ENCODE measurements at regions not wholly inside any gene's neighbourhood (a gene's known extent, or its start where the extent isn't known, plus 50 kb on each side); places are given as distances from the start of the nearest gene placed in this dataset.

GRCh38 chr1:72579629-72580028 is 297.3 kb upstream of the NEGR1 start:
- no peak overlapping the region for H3K4me3 Mint-ChIP-seq
- DNase-seq (no peak), ATAC-seq (no peak)
- H3K27ac Mint-ChIP-seq, result no peak overlapping the region
- intact Hi-C loops (cut with micrococcal nuclease), result no loop called here
- ChIA-PET POLR2A (no interaction called here), CTCF (no interaction called here)
- no peak overlapping the region for H3K27ac ChIP-seq (ENCODE audit: low read depth, low read length)
- no peaks in the 10 kb centered on the region for H3K4me1 ChIP-seq (ENCODE audit: control insufficient read depth in 2 of 2, insufficient read depth in 2 of 2, low read length in 2 of 2)
- no peaks in the 10 kb centered on the region for H3K36me3 ChIP-seq (ENCODE audit: control insufficient read depth in 2 of 3, insufficient read depth in 3 of 3, low read length in 3 of 3)
- H3K4me1 Mint-ChIP-seq, result no peaks in the 10 kb centered on the region
- no peaks in the 10 kb centered on the region for H3K9me3 ChIP-seq (ENCODE audit: control insufficient read depth in 2 of 3, low read length in 3 of 3)
- no peaks in the 10 kb centered on the region for H3K36me3 Mint-ChIP-seq
- H3K9me3 Mint-ChIP-seq, result peaks cover 0 to 10% (median 0%) of the 10 kb centered on the region in 11 donors
- no peaks in the 10 kb centered on the region for H3K27me3 Mint-ChIP-seq
- no peaks in the 10 kb centered on the region for H3K27me3 ChIP-seq (ENCODE audit: control insufficient read depth in 2 of 2, insufficient read depth in 2 of 2, low read length in 2 of 2)
- H3K4me3 ChIP-seq (ENCODE audit: low read length), result no peak overlapping the region

- H3K27me3 ChIP-seq (ENCODE audit: control insufficient read depth in 2 of 2, insufficient read depth in 2 of 2, low read length in 2 of 2), result no peaks in the 10 kb centered on the region
- DNase-seq (no peak), ATAC-seq (no peak)
- H3K27ac ChIP-seq (ENCODE audit: low read depth, low read length), result no peak overlapping the region
- intact Hi-C loops (cut with micrococcal nuclease), result no loop called here
- ChIA-PET CTCF (no interaction called here), POLR2A (no interaction called here)
- no peaks in the 10 kb centered on the region for H3K9me3 ChIP-seq (ENCODE audit: control insufficient read depth in 2 of 3, low read length in 3 of 3)
- Mint-ChIP-seq H3K4me3 (no peak overlapping the region), H3K27me3 (no peaks in the 10 kb centered on the region), H3K9me3 (peaks cover 0 to 13% (median 2%) of the 10 kb centered on the region in 11 donors), H3K27ac (no peak overlapping the region), H3K36me3 (no peaks in the 10 kb centered on the region), H3K4me1 (no peaks in the 10 kb centered on the region)
- no peaks in the 10 kb centered on the region for H3K36me3 ChIP-seq (ENCODE audit: control insufficient read depth in 2 of 3, insufficient read depth in 3 of 3, low read length in 3 of 3)
- H3K4me1 ChIP-seq (ENCODE audit: control insufficient read depth in 2 of 2, insufficient read depth in 2 of 2, low read length in 2 of 2), result no peaks in the 10 kb centered on the region
- H3K4me3 ChIP-seq (ENCODE audit: low read length), result no peak overlapping the region
Measured at GRCh38 chr1:72570815-72571214, 288.5 kb upstream of the NEGR1 start.

GRCh38 chr1:72568113-72568512 is 285.8 kb upstream of the NEGR1 start:
- Mint-ChIP-seq H3K4me3 (no peak overlapping the region), H3K9me3 (peaks cover 0 to 8% (median 0%) of the 10 kb centered on the region in 11 donors), H3K36me3 (no peaks in the 10 kb centered on the region), H3K27me3 (no peaks in the 10 kb centered on the region), H3K4me1 (no peaks in the 10 kb centered on the region), H3K27ac (no peak overlapping the region)
- Histone ChIP-seq H3K27ac (ENCODE audit: low read depth, low read length) (no peak overlapping the region), H3K4me1 (ENCODE audit: control insufficient read depth in 2 of 2, insufficient read depth in 2 of 2, low read length in 2 of 2) (no peaks in the 10 kb centered on the region), H3K9me3 (ENCODE audit: control insufficient read depth in 2 of 3, low read length in 3 of 3) (no peaks in the 10 kb centered on the region), H3K4me3 (ENCODE audit: low read length) (no peak overlapping the region), H3K36me3 (ENCODE audit: control insufficient read depth in 2 of 3, insufficient read depth in 3 of 3, low read length in 3 of 3) (no peaks in the 10 kb centered on the region), H3K27me3 (ENCODE audit: control insufficient read depth in 2 of 2, insufficient read depth in 2 of 2, low read length in 2 of 2) (no peaks in the 10 kb centered on the region)
- DNase-seq, result no peak
- no peak for ATAC-seq
- ChIA-PET POLR2A (no interaction called here), CTCF (no interaction called here)
- intact Hi-C loops (cut with micrococcal nuclease), result no loop called here

GRCh38 chr1:72567521-72567920 is 285.2 kb upstream of the NEGR1 start:
- no peaks in the 10 kb centered on the region for H3K4me1 Mint-ChIP-seq
- no peak overlapping the region for H3K4me3 Mint-ChIP-seq
- Histone ChIP-seq H3K36me3 (ENCODE audit: control insufficient read depth in 2 of 3, insufficient read depth in 3 of 3, low read length in 3 of 3) (no peaks in the 10 kb centered on the region), H3K4me3 (ENCODE audit: low read length) (no peak overlapping the region), H3K27ac (ENCODE audit: low read depth, low read length) (no peak overlapping the region), H3K27me3 (ENCODE audit: control insufficient read depth in 2 of 2, insufficient read depth in 2 of 2, low read length in 2 of 2) (no peaks in the 10 kb centered on the region), H3K9me3 (ENCODE audit: control insufficient read depth in 2 of 3, low read length in 3 of 3) (no peaks in the 10 kb centered on the region), H3K4me1 (ENCODE audit: control insufficient read depth in 2 of 2, insufficient read depth in 2 of 2, low read length in 2 of 2) (no peaks in the 10 kb centered on the region)
- H3K27ac Mint-ChIP-seq, result no peak overlapping the region
- POLR2A ChIA-PET, result no interaction called here
- H3K36me3 Mint-ChIP-seq, result no peaks in the 10 kb centered on the region
- no peaks in the 10 kb centered on the region for H3K27me3 Mint-ChIP-seq
- H3K9me3 Mint-ChIP-seq, result peaks cover 0 to 8% (median 0%) of the 10 kb centered on the region in 11 donors
- intact Hi-C loops (cut with micrococcal nuclease), result no loop called here
- no peak for ATAC-seq
- DNase-seq, result no peak
- CTCF ChIA-PET, result no interaction called here

DNA sequence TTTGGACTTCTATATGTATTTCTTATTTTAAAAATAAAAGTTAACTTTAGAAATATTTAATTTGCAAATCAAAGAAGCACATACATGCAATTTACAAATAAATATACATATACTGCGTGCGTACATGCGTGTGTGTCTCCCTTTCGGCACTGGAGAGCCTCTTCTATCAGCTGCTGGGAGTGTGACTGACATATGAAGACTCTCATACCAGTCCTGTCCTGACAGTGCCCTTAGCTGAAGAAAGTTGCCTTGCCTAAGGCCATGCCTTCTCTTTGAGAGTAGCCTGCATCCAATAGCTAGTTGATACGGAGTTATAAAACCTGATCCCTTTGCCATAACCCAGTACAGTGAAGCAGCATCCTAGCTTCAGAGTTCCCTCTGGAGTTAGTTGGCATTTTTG is 282.4 kb upstream of the NEGR1 start:
- POLR2A ChIA-PET, result no interaction called here
- H3K36me3 ChIP-seq (ENCODE audit: control insufficient read depth in 2 of 3, insufficient read depth in 3 of 3, low read length in 3 of 3), result no peaks in the 10 kb centered on the region
- Mint-ChIP-seq H3K4me1 (no peaks in the 10 kb centered on the region), H3K4me3 (no peak overlapping the region), H3K27me3 (no peaks in the 10 kb centered on the region), H3K36me3 (no peaks in the 10 kb centered on the region), H3K9me3 (peaks cover 0 to 4% (median 0%) of the 10 kb centered on the region in 11 donors), H3K27ac (no peak overlapping the region)
- DNase-seq (no peak), ATAC-seq (no peak)
- H3K27me3 ChIP-seq (ENCODE audit: control insufficient read depth in 2 of 2, insufficient read depth in 2 of 2, low read length in 2 of 2), result no peaks in the 10 kb centered on the region
- no peak overlapping the region for H3K4me3 ChIP-seq (ENCODE audit: low read length)
- intact Hi-C loops (cut with micrococcal nuclease), result no loop called here
- H3K9me3 ChIP-seq (ENCODE audit: control insufficient read depth in 2 of 3, low read length in 3 of 3), result no peaks in the 10 kb centered on the region
- no peaks in the 10 kb centered on the region for H3K4me1 ChIP-seq (ENCODE audit: control insufficient read depth in 2 of 2, insufficient read depth in 2 of 2, low read length in 2 of 2)
- H3K27ac ChIP-seq (ENCODE audit: low read depth, low read length), result no peak overlapping the region
- CTCF ChIA-PET, result no interaction called here

- DNase-seq (no peak), ATAC-seq (no peak)
- H3K27ac Mint-ChIP-seq, result no peak overlapping the region
- Histone ChIP-seq H3K9me3 (ENCODE audit: control insufficient read depth in 2 of 3, low read length in 3 of 3) (no peaks in the 10 kb centered on the region), H3K36me3 (ENCODE audit: control insufficient read depth in 2 of 3, insufficient read depth in 3 of 3, low read length in 3 of 3) (no peaks in the 10 kb centered on the region), H3K27me3 (ENCODE audit: control insufficient read depth in 2 of 2, insufficient read depth in 2 of 2, low read length in 2 of 2) (no peaks in the 10 kb centered on the region), H3K27ac (ENCODE audit: low read depth, low read length) (no peak overlapping the region), H3K4me1 (ENCODE audit: control insufficient read depth in 2 of 2, insufficient read depth in 2 of 2, low read length in 2 of 2) (no peaks in the 10 kb centered on the region), H3K4me3 (ENCODE audit: low read length) (no peak overlapping the region)
- intact Hi-C loops (cut with micrococcal nuclease), result no loop called here
- ChIA-PET POLR2A (no interaction called here), CTCF (interaction anchor here (0.7 kb wide), 1 partner anchor 12 kb away, joined by 3 read pairs; no protein-coding TSS in a partner anchor)
- H3K4me1 Mint-ChIP-seq, result no peaks in the 10 kb centered on the region
- no peaks in the 10 kb centered on the region for H3K27me3 Mint-ChIP-seq
- no peaks in the 10 kb centered on the region for H3K36me3 Mint-ChIP-seq
- H3K9me3 Mint-ChIP-seq, result peaks cover 0 to 12% (median 0%) of the 10 kb centered on the region in 11 donors
- H3K4me3 Mint-ChIP-seq, result no peak overlapping the region
Measured at GRCh38 chr1:72557446-72558049, 275.2 kb upstream of the NEGR1 start.

DNA sequence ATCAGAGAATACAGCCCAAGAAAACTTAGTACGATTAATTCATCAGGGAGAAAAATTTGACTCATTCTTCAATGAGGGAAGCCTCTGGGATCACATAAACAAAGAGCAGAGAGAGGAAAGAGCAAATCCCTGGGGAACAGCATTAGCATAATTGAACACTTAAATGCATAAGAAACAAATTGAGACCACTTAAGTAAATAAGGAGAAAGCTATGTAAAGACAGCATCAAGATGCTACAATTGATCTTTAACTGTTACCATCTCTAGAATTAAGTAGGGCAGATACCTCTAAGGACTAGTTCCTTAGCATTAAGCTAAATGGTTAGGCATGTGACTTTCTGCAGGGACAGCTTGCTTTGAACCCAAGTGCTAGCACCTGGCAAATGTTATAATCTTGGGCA is 265.1 kb upstream of the NEGR1 start:
- H3K27me3 Mint-ChIP-seq, result no peaks in the 10 kb centered on the region
- ChIA-PET CTCF (no interaction called here), POLR2A (no interaction called here)
- intact Hi-C loops (cut with micrococcal nuclease), result no loop called here
- H3K36me3 Mint-ChIP-seq, result no peaks in the 10 kb centered on the region
- no peaks in the 10 kb centered on the region for H3K27me3 ChIP-seq (ENCODE audit: control insufficient read depth in 2 of 2, insufficient read depth in 2 of 2, low read length in 2 of 2)
- no peaks in the 10 kb centered on the region for H3K4me1 Mint-ChIP-seq
- no peaks in the 10 kb centered on the region for H3K9me3 ChIP-seq (ENCODE audit: control insufficient read depth in 2 of 3, low read length in 3 of 3)
- no peak overlapping the region for H3K27ac ChIP-seq (ENCODE audit: low read depth, low read length)
- no peak for DNase-seq
- no peak for ATAC-seq
- peaks cover 0 to 6% (median 0%) of the 10 kb centered on the region in 11 donors for H3K9me3 Mint-ChIP-seq
- no peaks in the 10 kb centered on the region for H3K36me3 ChIP-seq (ENCODE audit: control insufficient read depth in 2 of 3, insufficient read depth in 3 of 3, low read length in 3 of 3)
- no peaks in the 10 kb centered on the region for H3K4me1 ChIP-seq (ENCODE audit: control insufficient read depth in 2 of 2, insufficient read depth in 2 of 2, low read length in 2 of 2)
- no peak overlapping the region for H3K4me3 Mint-ChIP-seq
- H3K27ac Mint-ChIP-seq, result no peak overlapping the region
- no peak overlapping the region for H3K4me3 ChIP-seq (ENCODE audit: low read length)
